Activated CD8-positive, alpha-beta memory T cell treated with anti-CD3 and anti-CD28 coated beads, Interleukin-2, amount 50 U/mL, for 24 hours (primary cell): ENCODE measurements at regions not wholly inside any gene's neighbourhood (a gene's known extent, or its start where the extent isn't known, plus 50 kb on each side); places are given as distances from the start of the nearest gene placed in this dataset.

Experiments used
- DNase-seq: peaks from one replicate; pipeline ENCODE4 v3.0.0-alpha.2; 2020; ENCODE audit errors: extremely low read depth

- DNase-seq = no peak
Observed at GRCh38 chr22:23522623-23523251, 57.4 kb downstream of the IGLL1 start.

- peak; percentile 39 for DNase-seq
Observed at GRCh38 chr22:23521441-23522113, 58.5 kb downstream of the IGLL1 start.

GRCh38 chr22:23520863-23521440 is 59.1 kb downstream of the IGLL1 start:
- DNase-seq = no peak

- DNase-seq = no peak
Observed at GRCh38 chr22:23519442-23520157, 60.5 kb downstream of the IGLL1 start.

GRCh38 chr22:23518376-23519187 is 61.5 kb downstream of the IGLL1 start:
- DNase-seq = no peak

- DNase-seq = no peak
Observed at GRCh38 chr22:23517804-23518375, 62.2 kb downstream of the IGLL1 start.

GRCh38 chr22:23516304-23516703 is 63.8 kb downstream of the IGLL1 start:
- DNase-seq = no peak

GRCh38 chr22:23514322-23515038 is 65.6 kb downstream of the IGLL1 start:
- no peak for DNase-seq

GRCh38 chr22:23513705-23514104 is 66.4 kb downstream of the IGLL1 start:
- no peak for DNase-seq

GRCh38 chr22:23513133-23513532 is 67.0 kb downstream of the IGLL1 start:
- no peak for DNase-seq

- DNase-seq = no peak
Observed at GRCh38 chr22:23512721-23513120, 67.4 kb downstream of the IGLL1 start.

GRCh38 chr22:23512348-23512705 is 67.8 kb downstream of the IGLL1 start:
- DNase-seq = no peak

- DNase-seq = no peak
Observed at GRCh38 chr22:23511627-23512347, 68.3 kb downstream of the IGLL1 start.

- no peak for DNase-seq
Observed at GRCh38 chr22:23509571-23510302, 70.4 kb downstream of the IGLL1 start.

- no peak for DNase-seq
Observed at GRCh38 chr22:23504516-23504915, 75.6 kb downstream of the IGLL1 start.

GRCh38 chr22:23503736-23504440 is 76.2 kb downstream of the IGLL1 start:
- no peak for DNase-seq

- DNase-seq = no peak
Observed at GRCh38 chr22:23503142-23503541, 76.9 kb downstream of the IGLL1 start.

GRCh38 chr22:23501708-23502107 is 78.4 kb downstream of the IGLL1 start:
- no peak for DNase-seq

GRCh38 chr22:23501261-23501619 is 78.8 kb downstream of the IGLL1 start:
- no peak for DNase-seq
